Left ventricle myocardium inferior (tissue), 1 donor: ENCODE measurements at regions not wholly inside any gene's neighbourhood (a gene's known extent, or its start where the extent isn't known, plus 50 kb on each side); places are given as distances from the start of the nearest gene placed in this dataset.

Experiments
- DNase-seq: peaks from one replicate; pipeline ENCODE4 v3.0.0-alpha.2; 2020
- H3K27ac ChIP-seq: fragments of 200-600 bp; replicated peaks from 2 replicates; pipeline ENCODE4 v1.8.0; 2021
- H3K27me3 ChIP-seq: fragments of 200-600 bp; 2 replicates; pipeline ENCODE4 v1.8.0; 2021; ENCODE audit warnings: low read depth
- H3K36me3 ChIP-seq: fragments of 200-600 bp; 2 replicates; pipeline ENCODE4 v1.8.0; 2021
- H3K4me1 ChIP-seq: fragments of 200-600 bp; 2 replicates; pipeline ENCODE4 v1.8.0; 2021
- H3K4me3 ChIP-seq: fragments of 200-600 bp; 2 replicates; pipeline ENCODE4 v1.8.0; 2021; ENCODE audit warnings: mild to moderate bottlenecking, moderate library complexity
- H3K9me3 ChIP-seq: fragments of 200-600 bp; replicated peaks from 2 replicates; pipeline ENCODE4 v1.8.0; 2021
- CTCF ChIP-seq: fragments of 200-600 bp; IDR thresholded peaks from 2 replicates; pipeline ENCODE4 v1.8.0; 2021; ENCODE audit warnings: antibody characterized with exemption, mild to moderate bottlenecking, borderline replicate concordance
- intact Hi-C: fragments of 100-400 bp; cut with micrococcal nuclease; formaldehyde crosslinking; loops from one replicate; pipeline ENCODE4 v1.11.0; 2022
- donor health status: DM: no; HTN: yes; CAD: no; lungs with severe emphysema.

- Histone ChIP-seq H3K36me3 (no peaks in the 10 kb centered on the region), H3K9me3 (no peaks in the 10 kb centered on the region), H3K4me1 (no peaks in the 10 kb centered on the region), H3K27ac (no peak overlapping the region), H3K27me3 (peaks cover 79% of the 10 kb centered on the region), H3K4me3 (no peak overlapping the region)
- intact Hi-C loops = no loop called here
- no peak for TF ChIP-seq CTCF
- no peak for DNase-seq
Observed at GRCh38 chr1:30372792-30373433, 350.5 kb downstream of the MATN1 start.

DNA sequence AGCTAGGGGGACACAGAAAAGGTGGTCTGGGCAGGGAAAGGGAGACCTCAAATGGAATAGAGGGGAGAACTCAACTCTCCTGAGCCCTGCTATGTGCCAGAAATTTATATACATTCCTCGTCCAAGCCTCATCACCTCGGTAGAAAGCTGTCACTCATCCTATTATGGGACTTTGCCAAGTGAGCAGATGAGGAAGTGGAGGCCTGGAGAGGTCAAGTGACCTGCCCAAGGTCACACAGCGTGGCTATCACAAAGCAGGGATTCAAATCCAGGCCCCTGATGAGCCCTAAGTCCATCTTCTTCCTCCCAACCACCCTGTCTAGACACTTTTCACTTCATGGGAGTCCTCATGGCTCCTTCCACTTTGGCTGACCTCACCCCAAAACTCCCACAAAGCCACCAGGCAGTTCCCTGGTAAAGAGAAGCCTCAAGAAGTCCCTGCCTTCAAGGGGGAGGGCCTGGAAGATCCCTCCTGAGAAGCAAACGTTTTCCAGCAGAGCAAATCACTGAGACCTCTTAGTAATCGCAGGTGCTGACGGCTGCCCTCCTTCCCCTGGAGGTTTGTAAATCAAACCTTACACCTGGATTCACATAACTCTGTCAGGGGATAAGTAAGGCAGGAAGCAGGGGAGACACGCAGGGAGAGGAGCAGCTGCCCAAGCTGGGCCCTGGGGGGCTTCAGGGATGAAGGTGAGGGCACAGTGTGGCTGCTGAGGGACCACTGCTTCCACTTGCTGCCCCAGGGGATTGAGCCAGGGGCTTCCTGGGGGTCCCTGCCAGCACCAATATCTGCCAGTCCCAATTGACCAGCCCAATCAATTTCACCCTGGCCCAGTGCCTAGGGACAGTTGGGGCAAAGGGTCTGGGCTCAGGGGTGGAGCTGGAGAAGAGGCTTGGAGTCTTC lies 351.2 kb downstream of the MATN1 start:
- no peak for DNase-seq
- TF ChIP-seq CTCF = no peak
- peaks cover 79% of the 10 kb centered on the region for H3K27me3 ChIP-seq
- intact Hi-C loops = no loop called here
- H3K36me3 ChIP-seq = no peaks in the 10 kb centered on the region
- no peak overlapping the region for H3K27ac ChIP-seq
- H3K9me3 ChIP-seq = no peaks in the 10 kb centered on the region
- H3K4me3 ChIP-seq = no peak overlapping the region
- no peaks in the 10 kb centered on the region for H3K4me1 ChIP-seq

DNA sequence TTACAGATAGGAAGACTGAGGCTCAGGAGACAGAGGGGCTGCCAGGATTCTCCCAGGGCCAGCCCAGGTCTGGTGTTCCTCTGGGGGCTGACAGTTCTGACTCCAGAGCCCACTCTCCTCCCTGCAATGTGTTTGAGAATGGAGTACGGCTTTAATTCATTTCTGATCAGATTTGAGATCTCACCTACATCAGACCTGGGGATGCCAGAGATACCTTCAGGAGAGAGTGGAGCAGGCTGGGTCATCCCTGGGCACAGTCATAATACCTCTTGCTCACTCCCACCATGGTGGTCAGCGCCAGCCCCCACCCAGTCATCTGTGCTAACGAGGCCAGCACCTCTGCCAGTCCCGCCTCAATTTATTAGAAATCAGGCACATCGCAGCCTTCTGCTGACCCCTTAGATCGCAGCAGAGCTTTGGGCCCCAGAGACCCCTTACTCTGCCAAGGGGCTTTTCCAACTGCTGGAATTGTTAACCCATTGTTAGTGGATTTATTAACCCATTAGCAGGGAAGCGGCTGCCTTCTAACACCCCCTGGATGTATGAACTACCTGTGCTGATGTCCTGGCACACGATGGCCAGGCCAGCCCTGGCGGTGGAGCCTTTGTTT lies 352.1 kb downstream of the MATN1 start:
- intact Hi-C loops = no loop called here
- H3K27ac ChIP-seq = no peak overlapping the region
- H3K27me3 ChIP-seq = peaks cover 79% of the 10 kb centered on the region
- H3K4me1 ChIP-seq = no peaks in the 10 kb centered on the region
- no peak for DNase-seq
- no peaks in the 10 kb centered on the region for H3K36me3 ChIP-seq
- H3K9me3 ChIP-seq = no peaks in the 10 kb centered on the region
- no peak for TF ChIP-seq CTCF
- no peak overlapping the region for H3K4me3 ChIP-seq

DNA sequence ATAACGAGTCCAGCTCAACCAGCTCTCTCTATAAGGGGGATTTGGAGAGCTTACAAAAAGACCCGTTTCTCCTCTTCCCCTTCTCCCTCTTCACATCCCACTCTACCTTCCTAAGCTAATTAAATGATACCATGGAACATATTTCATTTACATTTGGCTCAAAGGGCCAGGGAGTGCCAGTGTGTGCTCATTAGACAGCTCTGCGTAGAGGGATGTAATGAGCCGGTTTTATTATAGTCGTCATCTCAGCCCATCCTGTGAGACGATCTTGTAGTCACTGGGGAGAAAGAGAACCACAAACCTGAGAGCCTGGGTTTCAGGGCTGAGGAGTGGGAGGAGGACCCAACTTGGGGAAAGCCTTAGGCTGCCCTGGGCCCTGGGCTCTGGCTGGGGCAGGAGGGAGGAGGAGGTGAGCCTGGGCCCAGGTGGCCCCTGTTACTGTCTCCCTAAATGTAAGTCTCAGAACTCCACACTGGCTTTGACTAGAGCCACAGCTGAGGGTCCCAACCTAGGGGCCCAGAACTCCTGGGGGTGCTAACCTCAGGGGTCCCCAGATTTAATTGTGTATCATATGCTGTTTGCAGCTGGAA lies 354.6 kb downstream of the MATN1 start:
- intact Hi-C loops = no loop called here
- TF ChIP-seq CTCF = no peak
- H3K27me3 ChIP-seq = peaks cover 76% of the 10 kb centered on the region

GRCh38 chr1:30366911-30367310 lies 356.5 kb downstream of the MATN1 start:
- no peak for DNase-seq
- Histone ChIP-seq H3K36me3 (no peaks in the 10 kb centered on the region), H3K27me3 (peaks cover 75% of the 10 kb centered on the region), H3K4me1 (no peaks in the 10 kb centered on the region), H3K9me3 (no peaks in the 10 kb centered on the region), H3K4me3 (no peak overlapping the region), H3K27ac (no peak overlapping the region)
- TF ChIP-seq CTCF = no peak
- intact Hi-C loops = no loop called here

More for the DNA sequence above, 354.6 kb downstream of the MATN1 start:
- Histone ChIP-seq H3K4me1 (no peaks in the 10 kb centered on the region), H3K4me3 (no peak overlapping the region), H3K27ac (no peak overlapping the region), H3K9me3 (no peaks in the 10 kb centered on the region), H3K36me3 (no peaks in the 10 kb centered on the region)
- no peak for DNase-seq
